Kidney (tissue), 13 donors: ENCODE measurements at regions not wholly inside any gene's neighbourhood (a gene's known extent, or its start where the extent isn't known, plus 50 kb on each side); places are given as distances from the start of the nearest gene placed in this dataset.

ENCODE experiments used
- DNase-seq, 5 donors: peaks; one replicate each; pipeline ENCODE4 v3.0.0-alpha.2; 2013 to 2020
- FAIRE-seq: peaks from 2 replicates; lab custom pipeline; 2012; peaks lifted over from hg19 to GRCh38; lab: Jason Lieb, UNC
- H3K27ac ChIP-seq, 2 donors: one replicate each; pipeline ENCODE4 v1.7.0; 2013; ENCODE audit warnings: low read depth in 2 of 2, low read length in 2 of 2, inconsistent platforms in 1 of 2
- H3K27me3 ChIP-seq: one replicate; pipeline ENCODE4 v1.7.1; 2013; ENCODE audit warnings: low read length, inconsistent platforms; ENCODE audit not compliant: control insufficient read depth, insufficient read depth
- H3K36me3 ChIP-seq, 3 donors: one replicate each; pipeline versions ENCODE4 v1.7.0 to v1.7.1; 2013; ENCODE audit warnings: low read length in 3 of 3, control low read depth in 1 of 3, inconsistent platforms in 1 of 3; ENCODE audit not compliant: insufficient read depth in 3 of 3, control insufficient read depth in 2 of 3
- H3K4me1 ChIP-seq, 3 donors: one replicate each; pipeline versions ENCODE4 v1.7.0 to v1.7.1; 2013; ENCODE audit warnings: low read length in 3 of 3, inconsistent platforms in 1 of 3, low read depth in 1 of 3; ENCODE audit not compliant: control insufficient read depth in 2 of 3, insufficient read depth in 2 of 3
- H3K4me3 ChIP-seq, 3 donors: one replicate each; pipeline versions ENCODE4 v1.7.0 to v1.8.1; 2013; ENCODE audit warnings: low read length in 3 of 3, control low read depth in 1 of 3, inconsistent platforms in 1 of 3
- H3K9ac ChIP-seq, 3 donors: one replicate each; pipeline versions ENCODE4 v1.7.0 to v1.7.1; 2013; ENCODE audit warnings: low read length in 3 of 3, control low read depth in 1 of 3, inconsistent platforms in 1 of 3
- H3K9me3 ChIP-seq, 3 donors: one replicate each; pipeline versions ENCODE4 v1.7.0 to v1.7.1; 2013; ENCODE audit warnings: low read length in 3 of 3, control low read depth in 1 of 3, inconsistent platforms in 1 of 3; ENCODE audit not compliant: control insufficient read depth in 2 of 3, insufficient read depth in 1 of 3
- intact Hi-C: fragments of 100-400 bp; cut with DNase I; formaldehyde crosslinking; loops from one replicate; pipeline ENCODE4 v1.11.1; 2022
- TF ChIP-seq, protein P1 (sequence below): IDR thresholded peaks from 3 replicates; pipeline ENCODE4 v1.5.1; 2012; ENCODE audit warnings: mild to moderate bottlenecking, moderate library complexity, borderline replicate concordance; ENCODE audit not compliant: insufficient read depth; ENCODE audit errors: extremely low read depth
- donor health status: control.
- donor health status: control.
- donor health status: control.
- donor health status: control.
- donor health status: control.
- donor health status: DM: yes; HTN: yes; CAD: no.
- donor health status: Normal renal cell carcinoma (clear cell type).

DNA sequence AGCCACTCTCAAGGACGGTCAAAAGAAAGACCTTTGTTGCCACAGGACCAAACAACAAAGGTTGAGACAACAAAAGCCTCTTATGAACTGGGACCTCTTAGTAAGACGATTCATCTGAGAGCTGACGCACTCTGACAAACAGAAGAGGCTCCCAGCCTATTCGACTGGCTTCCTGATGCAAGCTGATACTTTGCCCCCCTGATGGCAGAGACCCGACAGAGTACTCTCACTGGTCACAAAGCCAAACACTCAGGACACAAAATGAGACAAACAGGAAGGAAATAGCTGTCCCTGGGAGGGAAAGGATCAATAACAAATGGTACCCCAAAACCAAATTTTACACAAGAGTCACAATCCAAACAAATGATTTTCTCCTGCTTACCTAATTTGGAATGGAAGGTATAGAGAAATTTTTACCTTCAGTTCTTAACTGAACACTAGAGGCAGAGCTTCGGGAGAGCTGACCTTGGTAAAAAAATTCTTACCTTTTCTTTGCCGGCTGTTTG is 75.2 kb upstream of the PLAC8 start:
- Histone ChIP-seq H3K9me3 (no peaks in the 10 kb centered on the region), H3K9ac (no peak overlapping the region), H3K36me3 (no peaks in the 10 kb centered on the region), H3K27ac (no peak overlapping the region), H3K27me3 (no peaks in the 10 kb centered on the region), H3K4me1 (no peaks in the 10 kb centered on the region), H3K4me3 (no peak overlapping the region)
- TF ChIP-seq, protein P1, sequence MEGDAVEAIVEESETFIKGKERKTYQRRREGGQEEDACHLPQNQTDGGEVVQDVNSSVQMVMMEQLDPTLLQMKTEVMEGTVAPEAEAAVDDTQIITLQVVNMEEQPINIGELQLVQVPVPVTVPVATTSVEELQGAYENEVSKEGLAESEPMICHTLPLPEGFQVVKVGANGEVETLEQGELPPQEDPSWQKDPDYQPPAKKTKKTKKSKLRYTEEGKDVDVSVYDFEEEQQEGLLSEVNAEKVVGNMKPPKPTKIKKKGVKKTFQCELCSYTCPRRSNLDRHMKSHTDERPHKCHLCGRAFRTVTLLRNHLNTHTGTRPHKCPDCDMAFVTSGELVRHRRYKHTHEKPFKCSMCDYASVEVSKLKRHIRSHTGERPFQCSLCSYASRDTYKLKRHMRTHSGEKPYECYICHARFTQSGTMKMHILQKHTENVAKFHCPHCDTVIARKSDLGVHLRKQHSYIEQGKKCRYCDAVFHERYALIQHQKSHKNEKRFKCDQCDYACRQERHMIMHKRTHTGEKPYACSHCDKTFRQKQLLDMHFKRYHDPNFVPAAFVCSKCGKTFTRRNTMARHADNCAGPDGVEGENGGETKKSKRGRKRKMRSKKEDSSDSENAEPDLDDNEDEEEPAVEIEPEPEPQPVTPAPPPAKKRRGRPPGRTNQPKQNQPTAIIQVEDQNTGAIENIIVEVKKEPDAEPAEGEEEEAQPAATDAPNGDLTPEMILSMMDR: no peak
- intact Hi-C loops: no loop called here
- DNase-seq: no peak
- FAIRE-seq: no peak

DNA sequence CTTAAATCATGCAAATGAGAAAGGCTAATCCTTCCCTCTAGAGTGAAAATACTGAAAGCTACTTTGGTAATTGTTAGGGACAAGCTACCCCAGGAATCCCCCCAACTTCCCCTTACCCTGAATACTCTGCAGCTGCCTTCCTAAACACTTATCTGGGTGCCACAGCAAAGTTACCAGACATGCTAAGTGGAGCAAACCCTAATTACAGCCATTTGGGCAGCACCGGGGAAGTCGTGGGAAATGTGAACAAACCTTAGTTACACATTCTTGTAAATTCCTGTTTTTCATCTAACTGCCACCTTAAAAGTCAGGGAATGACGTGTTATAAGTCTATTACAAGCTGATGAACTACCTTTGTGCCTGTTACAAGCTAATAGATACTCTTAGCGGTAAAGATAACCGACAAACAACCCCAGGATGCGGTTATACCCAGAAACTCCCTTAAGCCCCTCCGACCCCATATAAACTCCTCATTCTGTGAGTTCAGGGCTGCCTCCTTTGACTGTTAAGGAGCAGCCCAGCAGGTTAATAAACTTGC is 66.0 kb upstream of the PLAC8 start:
- TF ChIP-seq, protein P1: no peak
- intact Hi-C loops: no loop called here
- Histone ChIP-seq H3K4me3 (no peak overlapping the region), H3K36me3 (no peaks in the 10 kb centered on the region), H3K9me3 (no peaks in the 10 kb centered on the region), H3K27ac (no peak overlapping the region), H3K27me3 (no peaks in the 10 kb centered on the region), H3K4me1 (no peaks in the 10 kb centered on the region), H3K9ac (no peak overlapping the region)
- FAIRE-seq: no peak
- DNase-seq: no peak

- H3K4me1 ChIP-seq: no peaks in the 10 kb centered on the region
- no peaks in the 10 kb centered on the region for H3K27me3 ChIP-seq
- H3K27ac ChIP-seq: no peak overlapping the region
- intact Hi-C loops: no loop called here
- H3K36me3 ChIP-seq: no peaks in the 10 kb centered on the region
- H3K9me3 ChIP-seq: no peaks in the 10 kb centered on the region
- FAIRE-seq (no peak), DNase-seq (no peak)
- no peak overlapping the region for H3K9ac ChIP-seq
- TF ChIP-seq, protein P1: no peak
- H3K4me3 ChIP-seq: no peak overlapping the region
Observed at GRCh38 chr4:83179205-83179604, 64.7 kb upstream of the PLAC8 start.

DNA sequence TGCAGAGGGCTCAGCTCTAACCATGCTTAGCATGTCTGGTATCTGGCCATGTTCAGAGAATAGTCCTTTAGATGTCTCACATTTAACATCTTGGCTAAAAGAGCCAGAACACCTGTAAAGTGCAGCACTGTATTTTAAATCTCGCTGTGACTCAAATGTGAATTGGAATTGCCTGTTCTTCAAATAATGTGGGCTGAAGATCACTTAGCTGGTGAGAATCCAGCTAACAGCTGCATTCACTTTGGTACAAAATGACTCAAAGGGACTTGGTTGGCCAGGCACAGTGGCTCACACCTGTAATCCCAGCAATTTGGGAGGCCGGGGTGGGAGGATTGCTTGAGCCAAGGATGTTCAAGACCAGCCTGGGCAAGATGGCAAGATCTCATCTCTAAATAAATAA is 63.5 kb upstream of the PLAC8 start:
- H3K4me3 ChIP-seq: no peak overlapping the region
- no peaks in the 10 kb centered on the region for H3K36me3 ChIP-seq
- H3K4me1 ChIP-seq: no peaks in the 10 kb centered on the region
- intact Hi-C loops: no loop called here
- H3K9me3 ChIP-seq: no peaks in the 10 kb centered on the region
- FAIRE-seq: no peak
- H3K27ac ChIP-seq: no peak overlapping the region
- DNase-seq: no peak
- H3K9ac ChIP-seq: no peak overlapping the region
- TF ChIP-seq, protein P1: no peak
- no peaks in the 10 kb centered on the region for H3K27me3 ChIP-seq
